ENCODE measurements at regions not wholly inside any gene's neighbourhood (a gene's known extent, or its start where the extent isn't known, plus 50 kb on each side); places are given as distances from the start of the nearest gene placed in this dataset.

GRCh38 chr1:79594121-79594698 is 587.7 kb upstream of the ADGRL4 start:
- no peak for DNase-seq

- DNase-seq = no peak
These were observed 586.2 kb upstream of the ADGRL4 start for GRCh38 chr1:79592707-79593106.

GRCh38 chr1:79588719-79589118 is 582.2 kb upstream of the ADGRL4 start:
- DNase-seq = no peak

GRCh38 chr1:79587229-79587628 is 580.7 kb upstream of the ADGRL4 start:
- no peak for DNase-seq

- no peak for DNase-seq
These were observed 579.3 kb upstream of the ADGRL4 start for GRCh38 chr1:79585801-79586200.

- no peak for DNase-seq
These were observed 568.9 kb upstream of the ADGRL4 start for GRCh38 chr1:79575424-79575823.

GRCh38 chr1:79568411-79568810 is 561.9 kb upstream of the ADGRL4 start:
- no peak for DNase-seq

GRCh38 chr1:79561521-79561978 is 555.0 kb upstream of the ADGRL4 start:
- no peak for DNase-seq

GRCh38 chr1:79556189-79556588 is 549.7 kb upstream of the ADGRL4 start:
- DNase-seq = no peak

GRCh38 chr1:79554688-79555087 is 548.2 kb upstream of the ADGRL4 start:
- no peak for DNase-seq

- no peak for DNase-seq
These were observed 544.8 kb upstream of the ADGRL4 start for GRCh38 chr1:79551321-79551720.

- no peak for DNase-seq
These were observed 543.9 kb upstream of the ADGRL4 start for GRCh38 chr1:79550402-79550801.

- no peak for DNase-seq
These were observed 542.7 kb upstream of the ADGRL4 start for GRCh38 chr1:79549201-79549600.

GRCh38 chr1:79547514-79547913 is 541.0 kb upstream of the ADGRL4 start:
- no peak for DNase-seq

GRCh38 chr1:79543394-79543793 is 536.9 kb upstream of the ADGRL4 start:
- no peak for DNase-seq

GRCh38 chr1:79539001-79539400 is 532.5 kb upstream of the ADGRL4 start:
- DNase-seq = no peak

GRCh38 chr1:79532555-79532954 is 526.0 kb upstream of the ADGRL4 start:
- no peak for DNase-seq

GRCh38 chr1:79531790-79532189 is 525.3 kb upstream of the ADGRL4 start:
- no peak for DNase-seq

- no peak for DNase-seq
These were observed 523.9 kb upstream of the ADGRL4 start for GRCh38 chr1:79530476-79530875.

GRCh38 chr1:79530055-79530454 is 523.5 kb upstream of the ADGRL4 start:
- DNase-seq = no peak

GRCh38 chr1:79524126-79524525 is 517.6 kb upstream of the ADGRL4 start:
- DNase-seq = no peak

GRCh38 chr1:79519084-79519760 is 512.7 kb upstream of the ADGRL4 start:
- DNase-seq = no peak

GRCh38 chr1:79517470-79518224 is 511.1 kb upstream of the ADGRL4 start:
- DNase-seq = no peak

GRCh38 chr1:79507770-79508169 is 501.2 kb upstream of the ADGRL4 start:
- no peak for DNase-seq

Measured in NCI-H510A treated with DMSO at 0.1 percent for 48 hours (cell line).